MM.1S (cell line): ENCODE measurements at regions not wholly inside any gene's neighbourhood (a gene's known extent, or its start where the extent isn't known, plus 50 kb on each side); places are given as distances from the start of the nearest gene placed in this dataset.

Experiments used
- EZH2 ChIP-seq: fragments of 300-600 bp; sonication (generic); optimal IDR thresholded peaks from 2 replicates; pipeline ENCODE3; 2017; ENCODE audit warnings: low read depth, mild to moderate bottlenecking, antibody characterized with exemption, low read length, mixed read lengths
- EZH2phosphoT487 ChIP-seq: fragments of 300-600 bp; sonication (generic); IDR thresholded peaks from 2 replicates; pipeline ENCODE4 v1.6.1; 2018; ENCODE audit warnings: antibody characterized with exemption, low read length
- TF ChIP-seq, protein P1 (sequence below): fragments of 300-600 bp; sonication (generic); IDR thresholded peaks from 2 replicates; pipeline ENCODE4 v1.5.1; 2016; ENCODE audit warnings: antibody characterized with exemption, low read length, mixed read lengths

DNA sequence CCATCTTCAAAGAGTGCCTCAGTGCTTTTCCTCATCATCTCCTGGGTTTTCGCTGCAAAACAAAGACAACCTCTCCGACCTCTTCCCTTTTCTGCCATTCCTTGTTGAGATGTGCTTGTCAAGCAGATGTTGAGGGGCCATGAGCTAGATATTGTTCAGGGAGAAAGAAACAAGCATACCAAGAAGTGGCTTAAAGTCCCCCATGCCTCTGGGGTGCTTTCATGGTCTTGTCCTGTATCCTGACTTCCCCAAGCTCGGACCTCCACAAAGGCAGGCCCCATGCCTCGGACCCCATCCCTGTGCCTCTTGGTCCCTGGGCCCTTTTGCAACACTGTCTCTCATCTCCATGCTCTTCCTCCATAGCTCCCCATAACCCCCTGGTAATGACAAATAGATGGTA, 103.8 kb downstream of the C1orf94 start:
- TF ChIP-seq EZH2phosphoT487 = no peak
- TF ChIP-seq, protein P1, sequence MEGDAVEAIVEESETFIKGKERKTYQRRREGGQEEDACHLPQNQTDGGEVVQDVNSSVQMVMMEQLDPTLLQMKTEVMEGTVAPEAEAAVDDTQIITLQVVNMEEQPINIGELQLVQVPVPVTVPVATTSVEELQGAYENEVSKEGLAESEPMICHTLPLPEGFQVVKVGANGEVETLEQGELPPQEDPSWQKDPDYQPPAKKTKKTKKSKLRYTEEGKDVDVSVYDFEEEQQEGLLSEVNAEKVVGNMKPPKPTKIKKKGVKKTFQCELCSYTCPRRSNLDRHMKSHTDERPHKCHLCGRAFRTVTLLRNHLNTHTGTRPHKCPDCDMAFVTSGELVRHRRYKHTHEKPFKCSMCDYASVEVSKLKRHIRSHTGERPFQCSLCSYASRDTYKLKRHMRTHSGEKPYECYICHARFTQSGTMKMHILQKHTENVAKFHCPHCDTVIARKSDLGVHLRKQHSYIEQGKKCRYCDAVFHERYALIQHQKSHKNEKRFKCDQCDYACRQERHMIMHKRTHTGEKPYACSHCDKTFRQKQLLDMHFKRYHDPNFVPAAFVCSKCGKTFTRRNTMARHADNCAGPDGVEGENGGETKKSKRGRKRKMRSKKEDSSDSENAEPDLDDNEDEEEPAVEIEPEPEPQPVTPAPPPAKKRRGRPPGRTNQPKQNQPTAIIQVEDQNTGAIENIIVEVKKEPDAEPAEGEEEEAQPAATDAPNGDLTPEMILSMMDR = no peak
- no peak for TF ChIP-seq EZH2
